Fibroblast of lung (primary cell): ENCODE measurements at regions not wholly inside any gene's neighbourhood (a gene's known extent, or its start where the extent isn't known, plus 50 kb on each side); places are given as distances from the start of the nearest gene placed in this dataset.

Experiments
- DNase-seq, 2 donors: peaks; one replicate each; pipeline versions ENCODE4 v3.0.0 to v3.0.0-alpha.2; 2010; ENCODE audit warnings: low read depth in 2 of 2
- H2AFZ ChIP-seq: 2 replicates; pipeline ENCODE4 v1.5.1; 2012; ENCODE audit warnings: low read length, control low read depth, inconsistent platforms
- H3K27ac ChIP-seq: 2 replicates; pipeline ENCODE4 v1.5.1; 2011; ENCODE audit warnings: low read length, control low read depth; ENCODE audit not compliant: insufficient read depth
- H3K27me3 ChIP-seq: 2 replicates; pipeline ENCODE4 v1.5.1; 2011; ENCODE audit warnings: mild to moderate bottlenecking, low read length; ENCODE audit not compliant: control insufficient read depth, insufficient read depth
- H3K36me3 ChIP-seq: 2 replicates; pipeline ENCODE4 v1.5.1; 2011; ENCODE audit warnings: low read length; ENCODE audit not compliant: control insufficient read depth, insufficient read depth
- H3K4me1 ChIP-seq: 2 replicates; pipeline ENCODE4 v1.5.1; 2011; ENCODE audit warnings: low read length; ENCODE audit not compliant: control insufficient read depth, insufficient read depth; ENCODE audit errors: extremely low read depth
- H3K4me2 ChIP-seq: 2 replicates; pipeline ENCODE4 v1.5.1; 2011; ENCODE audit warnings: low read length, control low read depth; ENCODE audit not compliant: insufficient read depth; ENCODE audit errors: extremely low read depth
- H3K4me3 ChIP-seq, 4 experiments: fragments of 200-600 bp in 1 of 4; sonication (generic) in 1 of 4; replicated peaks in 1 of 4; 2 replicates each; pipeline ENCODE4 v1.5.1; 2011 to 2016; ENCODE audit warnings: low read length in 4 of 4, low read depth in 3 of 4, mild to moderate bottlenecking in 3 of 4, control low read depth in 2 of 4, inconsistent platforms in 1 of 4, mixed read lengths in 1 of 4; ENCODE audit not compliant: insufficient read depth in 1 of 4; ENCODE audit errors: control extremely low read depth in 1 of 4
- H3K79me2 ChIP-seq: 2 replicates; pipeline ENCODE4 v1.5.1; 2012; ENCODE audit warnings: mild to moderate bottlenecking, low read length, inconsistent platforms; ENCODE audit not compliant: control insufficient read depth, insufficient read depth
- H3K9ac ChIP-seq: 2 replicates; pipeline ENCODE4 v1.5.1; 2011; ENCODE audit warnings: mild to moderate bottlenecking, low read length, control low read depth; ENCODE audit not compliant: insufficient read depth
- H3K9me3 ChIP-seq: 2 replicates; pipeline ENCODE4 v1.5.1; 2012; ENCODE audit warnings: low read depth, low read length; ENCODE audit not compliant: control insufficient read depth, insufficient read depth
- H4K20me1 ChIP-seq: 2 replicates; pipeline ENCODE4 v1.5.1; 2011; ENCODE audit warnings: low read length; ENCODE audit not compliant: control insufficient read depth, insufficient read depth; ENCODE audit errors: extremely low read depth
- EZH2 ChIP-seq: IDR thresholded peaks from 2 replicates; pipeline ENCODE4 v1.5.1; 2012; ENCODE audit warnings: low read length, control low read depth, mild to moderate bottlenecking; ENCODE audit errors: missing control alignments
- TF ChIP-seq, protein P1 (sequence below), 2 donors: IDR thresholded peaks in 1 of 2; conservative IDR thresholded peaks in 1 of 2; 1 replicate in 1 of 2; 2 replicates in 1 of 2; pipeline ENCODE4 v1.5.1; 2011 to 2012; ENCODE audit warnings: low read length in 2 of 2, control low read depth in 1 of 2, inconsistent platforms in 1 of 2, low read depth in 1 of 2, mild to moderate bottlenecking in 1 of 2

DNA sequence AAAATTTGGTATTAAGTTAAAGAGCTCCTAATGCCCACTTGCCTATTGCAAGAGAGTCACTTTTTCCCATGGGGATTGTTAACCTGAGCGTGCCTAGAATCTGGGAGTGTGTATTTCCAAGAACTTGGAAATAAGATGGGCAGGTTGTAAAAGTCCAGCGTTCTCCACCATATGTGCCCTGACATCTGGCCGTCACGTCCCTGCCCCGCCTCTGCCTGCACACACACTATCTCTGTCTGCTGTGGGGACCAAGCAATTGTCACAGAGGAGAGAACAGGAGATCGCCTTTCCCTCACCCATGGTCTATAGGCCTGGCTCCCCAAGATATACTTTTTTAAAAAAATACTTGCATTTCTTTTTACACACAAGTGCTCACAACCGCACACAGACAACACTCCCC is 396.5 kb upstream of the PFKP start:
- Histone ChIP-seq H3K4me2 (no peak overlapping the region), H3K4me1 (no peaks in the 10 kb centered on the region), H3K4me3 (no peak overlapping the region), H3K36me3 (no peaks in the 10 kb centered on the region), H2AFZ (no peak overlapping the region), H4K20me1 (no peaks in the 10 kb centered on the region), H3K9me3 (no peaks in the 10 kb centered on the region), H3K27me3 (no peaks in the 10 kb centered on the region), H3K79me2 (no peaks in the 10 kb centered on the region), H3K27ac (no peak overlapping the region), H3K9ac (no peak overlapping the region)
- no peak for DNase-seq
- TF ChIP-seq EZH2 = no peak
- TF ChIP-seq, protein P1, sequence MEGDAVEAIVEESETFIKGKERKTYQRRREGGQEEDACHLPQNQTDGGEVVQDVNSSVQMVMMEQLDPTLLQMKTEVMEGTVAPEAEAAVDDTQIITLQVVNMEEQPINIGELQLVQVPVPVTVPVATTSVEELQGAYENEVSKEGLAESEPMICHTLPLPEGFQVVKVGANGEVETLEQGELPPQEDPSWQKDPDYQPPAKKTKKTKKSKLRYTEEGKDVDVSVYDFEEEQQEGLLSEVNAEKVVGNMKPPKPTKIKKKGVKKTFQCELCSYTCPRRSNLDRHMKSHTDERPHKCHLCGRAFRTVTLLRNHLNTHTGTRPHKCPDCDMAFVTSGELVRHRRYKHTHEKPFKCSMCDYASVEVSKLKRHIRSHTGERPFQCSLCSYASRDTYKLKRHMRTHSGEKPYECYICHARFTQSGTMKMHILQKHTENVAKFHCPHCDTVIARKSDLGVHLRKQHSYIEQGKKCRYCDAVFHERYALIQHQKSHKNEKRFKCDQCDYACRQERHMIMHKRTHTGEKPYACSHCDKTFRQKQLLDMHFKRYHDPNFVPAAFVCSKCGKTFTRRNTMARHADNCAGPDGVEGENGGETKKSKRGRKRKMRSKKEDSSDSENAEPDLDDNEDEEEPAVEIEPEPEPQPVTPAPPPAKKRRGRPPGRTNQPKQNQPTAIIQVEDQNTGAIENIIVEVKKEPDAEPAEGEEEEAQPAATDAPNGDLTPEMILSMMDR (conservative IDR thresholded peaks at IDR 0.05 in 1 of 2, IDR thresholded peaks at IDR 0.05 in 1 of 2; ENCODE audit: low read depth in 1 of 2, low read length in 2 of 2) = no peak

- Histone ChIP-seq H3K36me3 (no peaks in the 10 kb centered on the region), H3K27ac (no peak overlapping the region), H2AFZ (no peak overlapping the region), H3K4me1 (no peaks in the 10 kb centered on the region), H3K9me3 (no peaks in the 10 kb centered on the region), H3K4me3 (no peak overlapping the region), H3K79me2 (no peaks in the 10 kb centered on the region), H4K20me1 (no peaks in the 10 kb centered on the region), H3K9ac (no peak overlapping the region), H3K27me3 (no peaks in the 10 kb centered on the region), H3K4me2 (no peak overlapping the region)
- TF ChIP-seq EZH2 = no peak
- TF ChIP-seq, protein P1 (conservative IDR thresholded peaks at IDR 0.05 in 1 of 2, IDR thresholded peaks at IDR 0.05 in 1 of 2; ENCODE audit: low read depth in 1 of 2, low read length in 2 of 2) = no peak
- no peak for DNase-seq
These were observed 401.6 kb upstream of the PFKP start for GRCh38 chr10:2665772-2666171.

DNA sequence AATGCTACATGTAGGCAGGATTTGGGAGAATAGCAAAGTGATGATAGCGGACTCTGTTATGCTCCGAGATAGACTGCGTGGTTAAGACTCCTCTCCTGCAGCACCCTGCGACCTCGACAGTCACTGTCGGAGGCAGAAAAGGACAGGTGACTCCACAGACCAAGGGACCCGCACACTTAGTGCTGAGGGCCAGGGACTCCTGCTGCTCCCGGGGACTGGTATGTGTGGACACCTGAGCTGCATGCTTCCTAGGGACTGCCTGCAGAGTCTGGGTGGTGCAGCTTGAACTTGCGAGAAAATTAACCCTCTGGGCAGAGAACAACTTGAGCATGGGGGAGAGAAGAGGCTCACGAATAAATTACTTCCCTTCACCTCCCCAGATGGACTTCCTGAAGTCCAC is 407.1 kb upstream of the PFKP start:
- Histone ChIP-seq H2AFZ (no peak overlapping the region), H4K20me1 (no peaks in the 10 kb centered on the region), H3K4me3 (no peak overlapping the region), H3K27ac (no peak overlapping the region), H3K36me3 (no peaks in the 10 kb centered on the region), H3K4me1 (no peaks in the 10 kb centered on the region), H3K9ac (no peak overlapping the region), H3K4me2 (no peak overlapping the region), H3K79me2 (no peaks in the 10 kb centered on the region), H3K27me3 (no peaks in the 10 kb centered on the region), H3K9me3 (no peaks in the 10 kb centered on the region)
- TF ChIP-seq, protein P1 (conservative IDR thresholded peaks at IDR 0.05 in 1 of 2, IDR thresholded peaks at IDR 0.05 in 1 of 2; ENCODE audit: low read depth in 1 of 2, low read length in 2 of 2) = no peak
- TF ChIP-seq EZH2 = no peak
- DNase-seq = no peak
